ENCODE measurements at regions not wholly inside any gene's neighbourhood (a gene's known extent, or its start where the extent isn't known, plus 50 kb on each side); places are given as distances from the start of the nearest gene placed in this dataset.

DNA sequence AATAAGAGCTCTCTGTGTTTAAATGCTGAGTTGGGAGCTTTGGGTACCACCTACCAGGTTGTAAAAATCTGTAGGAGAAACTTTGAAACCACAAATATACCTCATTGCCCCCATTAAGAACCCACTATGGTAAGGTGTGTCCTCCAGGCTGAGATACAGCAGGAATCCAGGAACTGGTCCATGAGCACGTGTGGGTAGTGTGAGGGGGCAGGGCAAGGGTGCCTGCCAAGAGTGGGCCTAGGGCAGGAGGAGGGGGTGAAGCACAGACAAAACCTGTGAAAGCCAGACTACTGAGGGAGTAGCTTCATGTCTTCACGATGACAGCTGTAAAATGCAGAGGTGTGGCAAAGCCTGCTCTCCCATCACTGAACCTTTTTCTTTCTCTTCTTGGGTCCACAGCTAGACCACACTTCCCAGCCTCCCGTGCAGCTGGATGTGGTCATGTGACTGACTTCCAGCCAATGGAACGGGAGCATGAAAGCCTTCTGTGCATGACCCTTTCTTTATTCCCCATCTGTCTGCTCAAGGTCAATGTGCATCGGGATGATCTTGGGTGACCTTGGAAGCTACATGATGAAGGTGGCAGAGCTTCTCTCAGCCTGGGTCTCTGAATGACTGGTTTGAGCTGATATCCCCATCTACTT, 51.1 kb upstream of the POMGNT2 start:
- intact Hi-C loops (cut with micrococcal nuclease), result no loop called here

DNA sequence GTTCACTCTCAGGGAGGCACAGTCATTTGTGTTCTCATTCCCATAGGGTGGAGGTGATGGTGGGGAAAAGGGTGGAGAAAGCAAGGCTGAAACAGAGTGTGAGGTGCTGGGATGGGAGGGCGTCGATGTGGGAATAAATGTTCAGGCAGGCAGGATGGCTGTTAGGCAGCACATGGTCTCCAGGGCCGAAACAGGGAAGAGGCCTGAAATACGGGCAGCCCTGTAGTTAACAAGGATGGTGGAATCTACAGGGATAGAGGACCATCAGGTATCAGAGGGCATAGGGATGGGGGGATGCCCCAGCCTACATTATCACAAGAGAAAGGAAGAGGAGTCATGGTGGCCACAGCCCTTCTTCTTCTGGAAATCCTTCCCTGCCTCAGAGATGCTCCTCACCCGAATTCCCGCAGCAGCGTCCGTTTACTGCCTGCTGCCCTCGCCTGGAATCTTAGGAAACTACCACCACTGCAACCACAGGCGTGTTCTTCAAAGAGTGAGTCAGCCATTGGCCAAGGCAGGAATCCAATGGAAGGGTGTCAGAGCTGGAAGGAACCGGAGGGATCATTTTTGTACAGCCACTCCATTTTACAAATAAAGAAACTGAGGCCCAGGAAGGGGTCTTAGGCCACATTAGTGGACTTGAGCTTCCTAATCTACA, 49.7 kb upstream of the POMGNT2 start:
- intact Hi-C loops (cut with micrococcal nuclease), result no loop called here

Data from T-helper 1 cell treated with Interleukin-12 subunit alpha and Interleukin-12 subunit beta and Interleukin-4 antibody, amounts not matched to agents 30 ng/mL and 1 ng/mL, for 36 hours (primary cell).